Liver (tissue), 8 donors: ENCODE measurements at regions not wholly inside any gene's neighbourhood (a gene's known extent, or its start where the extent isn't known, plus 50 kb on each side); places are given as distances from the start of the nearest gene placed in this dataset.

ENCODE experiments used
- DNase-seq: peaks from one replicate; pipeline ENCODE4 v3.0.0-alpha.2; 2017; ENCODE audit warnings: low spot score
- H3K27ac ChIP-seq, 2 donors: one replicate each; pipeline ENCODE4 v1.7.0; 2013; ENCODE audit warnings: inconsistent platforms in 2 of 2, low read length in 2 of 2, control low read depth in 1 of 2, low read depth in 1 of 2, mild to moderate bottlenecking in 1 of 2
- H3K27me3 ChIP-seq, 4 donors: one replicate each; pipeline versions ENCODE4 v1.6.1 to v1.7.0; 2013; ENCODE audit warnings: low read length in 3 of 4, inconsistent platforms in 1 of 4, mild to moderate bottlenecking in 1 of 4, moderate library complexity in 1 of 4; ENCODE audit not compliant: control insufficient read depth in 4 of 4, insufficient read depth in 4 of 4
- H3K36me3 ChIP-seq, 4 donors: one replicate each; pipeline versions ENCODE4 v1.6.1 to v1.7.0; 2013; ENCODE audit warnings: low read length in 3 of 4, mild to moderate bottlenecking in 3 of 4, low read depth in 1 of 4, moderate library complexity in 1 of 4; ENCODE audit not compliant: control insufficient read depth in 4 of 4, insufficient read depth in 3 of 4
- H3K4me1 ChIP-seq, 4 donors: one replicate each; pipeline versions ENCODE4 v1.6.1 to v1.7.0; 2013; ENCODE audit warnings: low read length in 3 of 4, mild to moderate bottlenecking in 3 of 4, moderate library complexity in 1 of 4; ENCODE audit not compliant: control insufficient read depth in 4 of 4, insufficient read depth in 4 of 4
- H3K4me3 ChIP-seq, 3 donors: one replicate each; pipeline versions ENCODE4 v1.6.1 to v1.7.0; 2013; ENCODE audit warnings: low read length in 3 of 3, control low read depth in 1 of 3, low read depth in 1 of 3, mild to moderate bottlenecking in 1 of 3
- H3K9ac ChIP-seq, 2 donors: one replicate each; pipeline ENCODE4 v1.7.0; 2013; ENCODE audit warnings: low read length in 2 of 2, mild to moderate bottlenecking in 2 of 2, moderate library complexity in 2 of 2, control low read depth in 1 of 2, low read depth in 1 of 2
- H3K9me3 ChIP-seq, 4 donors: one replicate each; pipeline versions ENCODE4 v1.6.1 to v1.7.0; 2013; ENCODE audit warnings: low read length in 3 of 4; ENCODE audit not compliant: control insufficient read depth in 4 of 4
- ATF3 ChIP-seq: IDR thresholded peaks from 2 replicates; pipeline ENCODE4 v1.6.1; 2016; ENCODE audit warnings: antibody characterized with exemption
- EGR1 ChIP-seq, 2 donors: IDR thresholded peaks; 2 replicates each; pipeline ENCODE4 v1.6.1; 2016 to 2018; ENCODE audit warnings: antibody characterized with exemption in 2 of 2, low read depth in 2 of 2
- FOXA1 ChIP-seq: IDR thresholded peaks from 2 replicates; pipeline ENCODE4 v1.6.1; 2016; ENCODE audit warnings: antibody characterized with exemption
- GABPA ChIP-seq, 2 donors: IDR thresholded peaks in 1 of 2; conservative IDR thresholded peaks in 1 of 2; 2 replicates each; pipeline ENCODE4 v1.6.1; 2016; ENCODE audit warnings: antibody characterized with exemption in 2 of 2, mild to moderate bottlenecking in 1 of 2, moderate library complexity in 1 of 2
- HNF4G ChIP-seq: IDR thresholded peaks from 2 replicates; pipeline ENCODE4 v1.6.1; 2016; ENCODE audit warnings: antibody characterized with exemption
- JUND ChIP-seq, 2 donors: IDR thresholded peaks; 2 replicates each; pipeline ENCODE4 v1.6.1; 2016; ENCODE audit warnings: antibody characterized with exemption in 2 of 2
- NR2F2 ChIP-seq: IDR thresholded peaks from 2 replicates; pipeline ENCODE4 v1.6.1; 2016; ENCODE audit warnings: antibody characterized with exemption
- RXRA ChIP-seq, 2 donors: IDR thresholded peaks; 2 replicates each; pipeline ENCODE4 v1.6.1; 2017 to 2018; ENCODE audit warnings: antibody characterized with exemption in 2 of 2, mild to moderate bottlenecking in 1 of 2
- SP1 ChIP-seq: IDR thresholded peaks from 2 replicates; pipeline ENCODE4 v1.6.1; 2018; ENCODE audit warnings: antibody characterized with exemption, mild to moderate bottlenecking
- TAF1 ChIP-seq: conservative IDR thresholded peaks from 2 replicates; pipeline ENCODE4 v1.6.1; 2016; ENCODE audit warnings: antibody characterized with exemption, mild to moderate bottlenecking
- YY1 ChIP-seq: IDR thresholded peaks from 2 replicates; pipeline ENCODE4 v1.6.1; 2016; ENCODE audit warnings: antibody characterized with exemption, mild to moderate bottlenecking
- WGBS: extraction: QIAGEN DNeasy Blood & Tissue Kit; methylation state at CpG from one replicate; pipeline ENCODE4 v1.1.7; 2013; 5-methylcytosine and 5-hydroxymethylcytosine counted together
- TF ChIP-seq, protein P1 (sequence below): IDR thresholded peaks from 2 replicates; pipeline ENCODE4 v1.6.1; 2016; ENCODE audit warnings: antibody characterized with exemption
- TF ChIP-seq, protein P2 (sequence below): fragments of 150-350 bp; IDR thresholded peaks from 2 replicates; pipeline ENCODE4 v1.5.1; 2017; ENCODE audit warnings: improper control_type of control experiment, low read depth, low read length; ENCODE audit not compliant: missing input control
- TF ChIP-seq, protein P3 (sequence below): IDR thresholded peaks from 2 replicates; pipeline ENCODE4 v1.6.1; 2016; ENCODE audit warnings: antibody characterized with exemption, mild to moderate bottlenecking
- donor health status: healthy.
- donor health status: healthy.
- donor health status: healthy.
- donor health status: healthy.
- donor health status: healthy.

DNA sequence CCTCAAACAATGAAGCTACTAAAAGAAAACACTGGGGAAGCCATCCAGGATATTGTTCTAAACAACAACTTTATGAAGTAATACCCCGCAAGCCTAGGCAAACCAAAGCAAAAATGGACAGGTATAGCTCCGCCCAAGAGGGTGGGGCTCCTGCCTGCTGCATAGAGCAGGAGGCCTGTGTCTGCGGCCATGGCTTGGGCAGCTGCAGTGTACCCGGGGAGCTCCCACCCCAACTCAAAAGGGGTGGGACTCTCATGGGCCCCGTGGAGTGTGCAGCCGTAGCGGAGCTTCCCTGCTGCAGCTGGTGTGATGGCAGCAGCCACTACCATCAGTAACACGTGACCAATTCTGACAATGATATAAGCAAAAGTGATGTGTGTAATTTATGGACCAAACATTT is 264.2 kb upstream of the KITLG start:
- Histone ChIP-seq H3K9ac (no peak overlapping the region), H3K36me3 (no peaks in the 10 kb centered on the region), H3K4me1 (no peaks in the 10 kb centered on the region), H3K4me3 (no peak overlapping the region), H3K27ac (no peak overlapping the region), H3K27me3 (no peaks in the 10 kb centered on the region), H3K9me3 (peaks cover 0 to under 1% (median 0%) of the 10 kb centered on the region in 4 donors)
- no peak for DNase-seq
- TF ChIP-seq JUND (IDR thresholded peaks at IDR 0.05): no peak
- no peak for TF ChIP-seq EGR1 (IDR thresholded peaks at IDR 0.05; ENCODE audit: low read depth in 2 of 2)
- no peak for TF ChIP-seq SP1
- TF ChIP-seq NR2F2: no peak
- TF ChIP-seq FOXA1: no peak
- TF ChIP-seq, protein P1, sequence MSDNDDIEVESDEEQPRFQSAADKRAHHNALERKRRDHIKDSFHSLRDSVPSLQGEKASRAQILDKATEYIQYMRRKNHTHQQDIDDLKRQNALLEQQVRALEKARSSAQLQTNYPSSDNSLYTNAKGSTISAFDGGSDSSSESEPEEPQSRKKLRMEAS: no peak
- TF ChIP-seq, protein P2, sequence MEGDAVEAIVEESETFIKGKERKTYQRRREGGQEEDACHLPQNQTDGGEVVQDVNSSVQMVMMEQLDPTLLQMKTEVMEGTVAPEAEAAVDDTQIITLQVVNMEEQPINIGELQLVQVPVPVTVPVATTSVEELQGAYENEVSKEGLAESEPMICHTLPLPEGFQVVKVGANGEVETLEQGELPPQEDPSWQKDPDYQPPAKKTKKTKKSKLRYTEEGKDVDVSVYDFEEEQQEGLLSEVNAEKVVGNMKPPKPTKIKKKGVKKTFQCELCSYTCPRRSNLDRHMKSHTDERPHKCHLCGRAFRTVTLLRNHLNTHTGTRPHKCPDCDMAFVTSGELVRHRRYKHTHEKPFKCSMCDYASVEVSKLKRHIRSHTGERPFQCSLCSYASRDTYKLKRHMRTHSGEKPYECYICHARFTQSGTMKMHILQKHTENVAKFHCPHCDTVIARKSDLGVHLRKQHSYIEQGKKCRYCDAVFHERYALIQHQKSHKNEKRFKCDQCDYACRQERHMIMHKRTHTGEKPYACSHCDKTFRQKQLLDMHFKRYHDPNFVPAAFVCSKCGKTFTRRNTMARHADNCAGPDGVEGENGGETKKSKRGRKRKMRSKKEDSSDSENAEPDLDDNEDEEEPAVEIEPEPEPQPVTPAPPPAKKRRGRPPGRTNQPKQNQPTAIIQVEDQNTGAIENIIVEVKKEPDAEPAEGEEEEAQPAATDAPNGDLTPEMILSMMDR: no peak
- TF ChIP-seq RXRA (IDR thresholded peaks at IDR 0.05): no peak
- TF ChIP-seq GABPA (IDR thresholded peaks at IDR 0.05 in 1 of 2, conservative IDR thresholded peaks at IDR 0.05 in 1 of 2): no peak
- TF ChIP-seq ATF3: no peak
- TF ChIP-seq HNF4G: no peak
- TF ChIP-seq, protein P3, sequence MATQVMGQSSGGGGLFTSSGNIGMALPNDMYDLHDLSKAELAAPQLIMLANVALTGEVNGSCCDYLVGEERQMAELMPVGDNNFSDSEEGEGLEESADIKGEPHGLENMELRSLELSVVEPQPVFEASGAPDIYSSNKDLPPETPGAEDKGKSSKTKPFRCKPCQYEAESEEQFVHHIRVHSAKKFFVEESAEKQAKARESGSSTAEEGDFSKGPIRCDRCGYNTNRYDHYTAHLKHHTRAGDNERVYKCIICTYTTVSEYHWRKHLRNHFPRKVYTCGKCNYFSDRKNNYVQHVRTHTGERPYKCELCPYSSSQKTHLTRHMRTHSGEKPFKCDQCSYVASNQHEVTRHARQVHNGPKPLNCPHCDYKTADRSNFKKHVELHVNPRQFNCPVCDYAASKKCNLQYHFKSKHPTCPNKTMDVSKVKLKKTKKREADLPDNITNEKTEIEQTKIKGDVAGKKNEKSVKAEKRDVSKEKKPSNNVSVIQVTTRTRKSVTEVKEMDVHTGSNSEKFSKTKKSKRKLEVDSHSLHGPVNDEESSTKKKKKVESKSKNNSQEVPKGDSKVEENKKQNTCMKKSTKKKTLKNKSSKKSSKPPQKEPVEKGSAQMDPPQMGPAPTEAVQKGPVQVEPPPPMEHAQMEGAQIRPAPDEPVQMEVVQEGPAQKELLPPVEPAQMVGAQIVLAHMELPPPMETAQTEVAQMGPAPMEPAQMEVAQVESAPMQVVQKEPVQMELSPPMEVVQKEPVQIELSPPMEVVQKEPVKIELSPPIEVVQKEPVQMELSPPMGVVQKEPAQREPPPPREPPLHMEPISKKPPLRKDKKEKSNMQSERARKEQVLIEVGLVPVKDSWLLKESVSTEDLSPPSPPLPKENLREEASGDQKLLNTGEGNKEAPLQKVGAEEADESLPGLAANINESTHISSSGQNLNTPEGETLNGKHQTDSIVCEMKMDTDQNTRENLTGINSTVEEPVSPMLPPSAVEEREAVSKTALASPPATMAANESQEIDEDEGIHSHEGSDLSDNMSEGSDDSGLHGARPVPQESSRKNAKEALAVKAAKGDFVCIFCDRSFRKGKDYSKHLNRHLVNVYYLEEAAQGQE: no peak
- 84% methylated on average over 8 of the region's 8 CpGs for WGBS

- DNase-seq: no peak
- TF ChIP-seq, protein P2: no peak
- TF ChIP-seq TAF1 (no peak), RXRA (IDR thresholded peaks at IDR 0.05) (no peak), ATF3 (no peak), YY1 (no peak)
- Histone ChIP-seq H3K36me3 (no peaks in the 10 kb centered on the region), H3K4me3 (no peak overlapping the region), H3K9me3 (peaks cover 2 to 5% (median 2%) of the 10 kb centered on the region in 4 donors), H3K9ac (no peak overlapping the region), H3K27me3 (no peaks in the 10 kb centered on the region), H3K4me1 (no peaks in the 10 kb centered on the region), H3K27ac (no peak overlapping the region)
- 81% methylated on average over 3 of the region's 3 CpGs for WGBS
Observed at GRCh38 chr12:88842314-88842713, 262.0 kb upstream of the KITLG start.
